CD4-positive, alpha-beta memory T cell (primary cell): ENCODE measurements at regions not wholly inside any gene's neighbourhood (a gene's known extent, or its start where the extent isn't known, plus 50 kb on each side); places are given as distances from the start of the nearest gene placed in this dataset.
A peak's percentile ranks its signal among the peaks of the same experiment; 100 is the strongest.

Experiments
- CTCF ChIA-PET: fragments of 350-600 bp; sonication (Branson Sonifier 250); formaldehyde crosslinking; loops from one replicate; lab custom pipeline; 2021; ENCODE audit warnings: inconsistent platforms; ENCODE audit not compliant: partially characterized antibody; lab: Charles Lee
- POLR2A ChIA-PET: fragments of 350-600 bp; sonication (Branson Sonifier 250); formaldehyde crosslinking; loops from one replicate; lab custom pipeline; 2021; ENCODE audit not compliant: partially characterized antibody; lab: Charles Lee
- DNase-seq, 5 donors: peaks; one replicate each; pipeline versions ENCODE4 v3.0.0 to v3.0.0-alpha.2; 2020 to 2022; ENCODE audit warnings: mixed read lengths in 1 of 5
- H3K27ac ChIP-seq: one replicate; pipeline ENCODE4 v1.7.0; 2013; ENCODE audit warnings: low read depth, low read length
- H3K27me3 ChIP-seq: 2 replicates; pipeline ENCODE4 v1.7.0; 2013; ENCODE audit warnings: mild to moderate bottlenecking, low read length, moderate library complexity; ENCODE audit not compliant: insufficient read depth
- H3K36me3 ChIP-seq: 2 replicates; pipeline ENCODE4 v1.7.0; 2013; ENCODE audit warnings: mild to moderate bottlenecking, low read length, moderate library complexity; ENCODE audit not compliant: insufficient read depth
- H3K4me1 ChIP-seq: 2 replicates; pipeline ENCODE4 v1.7.0; 2013; ENCODE audit warnings: mild to moderate bottlenecking, low read length, moderate library complexity; ENCODE audit not compliant: insufficient read depth
- H3K4me3 ChIP-seq, 2 donors: one replicate each; pipeline ENCODE4 v1.7.0; 2013; ENCODE audit warnings: low read length in 2 of 2, mild to moderate bottlenecking in 1 of 2
- H3K9me3 ChIP-seq, 2 donors: one replicate each; pipeline ENCODE4 v1.7.0; 2013; ENCODE audit warnings: low read length in 2 of 2, control low read depth in 1 of 2; ENCODE audit not compliant: control insufficient read depth in 1 of 2
- H3K27ac Mint-ChIP-seq, 7 donors: one replicate each; pipeline ENCODE4 v1.8.0; 2020 to 2021; ENCODE audit warnings: mixed read lengths in 7 of 7, mild to moderate bottlenecking in 6 of 7, inconsistent platforms in 3 of 7, moderate library complexity in 3 of 7
- H3K27me3 Mint-ChIP-seq, 2 donors: one replicate each; pipeline ENCODE4 v1.8.0; 2020 to 2021; ENCODE audit warnings: mixed read lengths in 2 of 2
- H3K36me3 Mint-ChIP-seq, 2 donors: one replicate each; pipeline ENCODE4 v1.8.0; 2020 to 2021; ENCODE audit warnings: mixed read lengths in 2 of 2, inconsistent platforms in 1 of 2, mild to moderate bottlenecking in 1 of 2
- H3K4me1 Mint-ChIP-seq, 4 donors: one replicate each; pipeline ENCODE4 v1.8.0; 2020 to 2021; ENCODE audit warnings: mixed read lengths in 4 of 4, mild to moderate bottlenecking in 1 of 4
- H3K4me3 Mint-ChIP-seq, 8 donors: one replicate each; pipeline ENCODE4 v1.8.0; 2020 to 2021; ENCODE audit warnings: mixed read lengths in 8 of 8, mild to moderate bottlenecking in 7 of 8, moderate library complexity in 6 of 8, inconsistent platforms in 3 of 8
- H3K9me3 Mint-ChIP-seq, 8 donors: one replicate each; pipeline ENCODE4 v1.8.0; 2020 to 2021; ENCODE audit warnings: mixed read lengths in 8 of 8, mild to moderate bottlenecking in 5 of 8, inconsistent platforms in 3 of 8, moderate library complexity in 1 of 8
- intact Hi-C: fragments of 100-400 bp; cut with micrococcal nuclease; formaldehyde crosslinking; loops from one replicate; pipeline ENCODE4 v1.15.1; 2023

DNA sequence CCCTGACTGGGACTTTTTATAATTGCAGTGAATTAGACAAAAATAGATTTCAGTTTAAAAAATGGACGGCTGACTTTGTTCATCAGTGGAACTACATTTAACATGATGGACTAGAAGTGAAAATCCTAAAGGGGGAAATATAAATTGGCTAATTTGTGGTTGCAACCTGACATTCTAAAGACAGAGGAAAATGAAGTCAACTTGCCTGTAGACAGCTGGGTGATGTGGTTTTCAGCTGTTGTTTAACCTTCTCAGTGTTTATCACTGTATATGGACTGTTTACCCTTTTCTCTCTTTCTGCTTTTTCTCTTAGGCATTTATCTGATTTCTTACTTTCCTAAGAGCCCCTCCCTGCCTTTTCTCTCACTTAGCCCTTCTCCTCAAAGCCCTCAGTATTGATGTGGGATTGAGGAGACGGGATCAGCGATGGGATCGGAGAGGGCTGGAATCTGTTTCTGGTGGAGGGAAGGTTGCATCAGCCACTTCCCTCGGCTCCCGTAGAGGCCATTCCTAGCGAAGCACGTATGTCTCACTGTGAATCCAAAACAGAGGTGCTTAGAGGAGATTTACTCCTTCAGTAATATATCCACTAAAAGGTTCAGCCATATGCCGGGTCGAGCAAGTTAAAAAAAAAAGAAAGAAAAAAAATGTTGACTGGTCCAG is 109.0 kb upstream of the KLF6 start:
- H3K4me1 Mint-ChIP-seq, result peaks cover 28 to 68% (median 51%) of the 10 kb centered on the region in 4 donors
- intact Hi-C loops, result loop anchor here (2.0 to 5.0 kb wide), 3 partner anchors 19 to 111 kb away; no protein-coding TSS in a partner anchor
- ChIA-PET CTCF (interaction anchor here (0.7 to 2.2 kb wide), 3 partner anchors 9 to 112 kb away, joined by 3 to 6 read pairs (median 3); no protein-coding TSS in a partner anchor), POLR2A (interaction anchor here (1.0 to 11.9 kb wide), 11 partner anchors 12 to 111 kb away, joined by 3 to 289 read pairs (median 13); partner anchors contain the start of gene KLF6)
- Histone ChIP-seq H3K9me3 (no peaks in the 10 kb centered on the region), H3K4me1 (peaks cover 47% of the 10 kb centered on the region), H3K36me3 (no peaks in the 10 kb centered on the region), H3K4me3 (no peak overlapping the region), H3K27me3 (no peaks in the 10 kb centered on the region), H3K27ac (peak overlapping the region; percentile 89)
- H3K4me3 Mint-ChIP-seq, result peak overlapping the region in 4 of 8 donors; percentile 12 to 67 (median 46)
- no peak for DNase-seq
- H3K36me3 Mint-ChIP-seq, result no peaks in the 10 kb centered on the region
- no peaks in the 10 kb centered on the region for H3K27me3 Mint-ChIP-seq
- peaks cover 0 to 2% (median 0%) of the 10 kb centered on the region in 8 donors for H3K9me3 Mint-ChIP-seq
- H3K27ac Mint-ChIP-seq, result peak overlapping the region; percentile 69 to 96 (median 94)

DNA sequence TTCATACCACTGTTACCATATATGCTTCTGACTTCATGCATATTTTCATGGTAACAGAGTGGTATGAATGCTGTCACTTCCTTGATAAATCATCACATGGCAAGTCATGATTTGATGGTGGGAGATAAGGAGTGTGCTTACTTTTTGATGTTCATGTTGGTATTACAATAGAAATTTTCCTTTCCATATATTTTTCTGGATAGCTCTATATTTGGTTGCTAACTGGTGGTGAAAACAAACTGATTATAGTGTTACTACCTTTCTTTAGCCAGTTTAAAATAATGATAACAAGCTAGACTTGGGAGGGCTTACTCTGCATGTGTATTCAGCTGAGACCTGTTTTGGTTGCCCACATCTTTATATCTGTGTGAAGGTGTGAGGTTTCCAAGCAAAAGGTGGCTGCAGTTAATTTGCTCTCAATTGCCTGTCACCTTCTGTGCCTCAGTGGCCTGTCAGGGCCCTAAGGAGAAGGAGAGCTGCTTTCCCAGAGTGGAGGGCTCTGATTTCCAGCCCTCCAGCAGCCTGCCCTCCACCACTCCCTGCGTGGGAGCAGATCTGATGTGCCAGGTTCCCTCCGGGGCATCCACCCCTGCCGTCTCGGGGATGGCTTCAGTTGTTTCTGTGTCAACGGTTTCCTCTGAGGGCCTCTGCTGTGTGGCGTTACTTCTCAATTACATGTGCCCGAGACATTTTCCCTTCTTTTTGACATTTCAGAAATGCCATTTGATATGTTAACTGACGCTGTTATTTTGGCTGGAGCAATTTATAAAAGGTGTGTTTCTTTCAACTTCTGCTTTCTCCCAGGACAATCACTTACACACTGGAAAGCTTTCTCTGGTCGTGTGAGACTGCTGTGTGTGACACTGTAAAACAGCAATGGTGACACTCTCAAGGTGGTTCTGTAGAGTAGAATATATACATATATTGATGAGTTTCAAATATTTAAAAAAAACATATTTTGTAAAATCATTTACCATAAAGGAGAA is 107.7 kb upstream of the KLF6 start:
- Histone ChIP-seq H3K27ac (peak overlapping the region; percentile 89), H3K27me3 (no peaks in the 10 kb centered on the region), H3K4me1 (peaks cover 57% of the 10 kb centered on the region), H3K9me3 (no peaks in the 10 kb centered on the region), H3K36me3 (no peaks in the 10 kb centered on the region), H3K4me3 (no peak overlapping the region)
- H3K27ac Mint-ChIP-seq, result peak overlapping the region; percentile 85 to 98 (median 94)
- H3K4me3 Mint-ChIP-seq, result peak overlapping the region; percentile 24 to 63 (median 50)
- ChIA-PET POLR2A (interaction anchor here (0.9 to 11.9 kb wide), 29 partner anchors 10 to 188 kb away, joined by 3 to 289 read pairs (median 4); partner anchors contain the start of gene KLF6), CTCF (interaction anchor here (0.7 to 2.2 kb wide), 7 partner anchors 9 to 111 kb away, joined by 3 to 6 read pairs (median 3); no protein-coding TSS in a partner anchor)
- peaks cover 32 to 76% (median 54%) of the 10 kb centered on the region in 4 donors for H3K4me1 Mint-ChIP-seq
- H3K9me3 Mint-ChIP-seq, result peaks cover 0 to 2% (median 0%) of the 10 kb centered on the region in 8 donors
- H3K36me3 Mint-ChIP-seq, result no peaks in the 10 kb centered on the region
- peak; percentile 67 to 80 (median 73) for DNase-seq
- no peaks in the 10 kb centered on the region for H3K27me3 Mint-ChIP-seq
- intact Hi-C loops, result loop anchor here (1.0 to 5.0 kb wide), 4 partner anchors 18 to 110 kb away; no protein-coding TSS in a partner anchor

DNA sequence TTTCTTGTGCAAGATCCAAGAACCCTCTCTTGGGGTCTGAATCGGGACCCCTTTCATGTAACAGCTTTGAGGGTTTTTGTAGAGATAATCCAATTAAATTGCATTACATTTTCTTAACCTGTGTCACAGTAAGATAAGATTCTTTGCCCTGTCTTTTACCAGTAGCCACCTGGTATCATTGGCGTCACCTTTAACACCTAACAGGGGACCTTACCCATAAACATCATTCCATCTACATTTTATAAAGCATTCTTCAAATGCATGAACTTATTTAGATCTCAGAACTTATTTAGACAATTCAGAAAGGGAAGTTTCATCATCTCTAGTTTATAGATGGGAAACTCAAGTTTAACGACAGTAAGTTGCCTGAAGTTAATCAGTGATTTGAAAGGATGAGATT is 106.4 kb upstream of the KLF6 start:
- H3K27ac ChIP-seq, result peak overlapping the region; percentile 89
- intact Hi-C loops, result loop anchor here (5.0 kb wide), 1 partner anchor 56 kb away; no protein-coding TSS in a partner anchor
- CTCF ChIA-PET, result interaction anchor here (1.0 kb wide), 1 partner anchor 393 kb away, joined by 4 read pairs; no protein-coding TSS in a partner anchor
- no peaks in the 10 kb centered on the region for H3K9me3 ChIP-seq
- Mint-ChIP-seq H3K4me3 (no peak overlapping the region), H3K36me3 (no peaks in the 10 kb centered on the region), H3K4me1 (peaks cover 38 to 84% (median 64%) of the 10 kb centered on the region in 4 donors), H3K9me3 (peaks cover 0 to 2% (median 0%) of the 10 kb centered on the region in 8 donors), H3K27ac (peak overlapping the region; percentile 85 to 98 (median 94)), H3K27me3 (no peaks in the 10 kb centered on the region)
- peaks cover 70% of the 10 kb centered on the region for H3K4me1 ChIP-seq
- H3K4me3 ChIP-seq, result no peak overlapping the region
- H3K27me3 ChIP-seq, result no peaks in the 10 kb centered on the region
- no peak for DNase-seq
- H3K36me3 ChIP-seq, result no peaks in the 10 kb centered on the region
- POLR2A ChIA-PET, result interaction anchor here (1.1 to 11.9 kb wide), 6 partner anchors 18 to 108 kb away, joined by 3 to 289 read pairs (median 21); partner anchors contain the start of gene KLF6

DNA sequence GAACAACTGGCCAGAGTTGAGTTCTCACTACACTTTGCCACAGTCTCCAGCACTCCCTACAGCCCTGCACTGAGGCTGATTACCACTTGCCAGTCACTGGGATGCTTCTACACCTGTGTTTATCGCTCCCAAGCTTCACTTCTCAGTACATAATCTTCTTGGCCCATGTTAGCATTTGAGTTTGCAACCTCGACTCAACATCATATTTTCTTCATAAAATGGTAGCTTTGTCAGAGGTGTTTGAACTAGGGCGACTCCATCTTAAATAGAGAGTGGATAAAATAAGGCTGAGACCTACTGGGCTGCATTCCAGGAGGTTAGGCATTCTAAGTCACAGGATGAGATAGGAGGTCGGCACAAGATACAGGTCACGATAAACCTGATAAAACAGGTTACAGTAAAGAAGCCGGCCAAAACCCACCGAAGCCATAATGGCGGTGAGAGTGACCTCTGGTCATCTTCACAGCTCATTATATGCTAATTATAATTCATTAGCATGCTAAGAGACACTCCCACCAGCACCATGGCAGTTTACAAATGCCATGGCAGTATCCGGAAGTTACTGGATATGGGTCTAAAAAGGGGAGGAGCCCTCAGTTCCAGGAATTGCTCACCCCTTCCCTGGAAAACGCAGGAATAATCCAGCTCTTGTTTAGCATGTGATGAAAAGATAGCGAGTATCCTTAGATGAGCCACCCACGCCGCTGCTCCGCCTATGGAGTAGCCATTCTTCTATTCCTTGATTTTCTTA is 105.8 kb upstream of the KLF6 start:
- Mint-ChIP-seq H3K27me3 (no peaks in the 10 kb centered on the region), H3K4me1 (peaks cover 38 to 85% (median 65%) of the 10 kb centered on the region in 4 donors), H3K27ac (peak overlapping the region; percentile 61 to 96 (median 94)), H3K9me3 (peaks cover 0 to under 1% (median 0%) of the 10 kb centered on the region in 8 donors), H3K4me3 (no peak overlapping the region), H3K36me3 (no peaks in the 10 kb centered on the region)
- intact Hi-C loops, result loop anchor here (5.0 kb wide), 1 partner anchor 57 kb away; no protein-coding TSS in a partner anchor
- Histone ChIP-seq H3K36me3 (no peaks in the 10 kb centered on the region), H3K9me3 (no peaks in the 10 kb centered on the region), H3K4me1 (peaks cover 71% of the 10 kb centered on the region), H3K27me3 (no peaks in the 10 kb centered on the region), H3K4me3 (no peak overlapping the region), H3K27ac (no peak overlapping the region)
- no peak for DNase-seq
- CTCF ChIA-PET, result interaction anchor here (1.0 to 1.8 kb wide), 2 partner anchors 13 to 394 kb away, joined by 4 to 8 read pairs; no protein-coding TSS in a partner anchor
- POLR2A ChIA-PET, result interaction anchor here (2.0 to 11.9 kb wide), 3 partner anchors 17 to 108 kb away, joined by 4 to 289 read pairs (median 158); partner anchors contain the start of gene KLF6

DNA sequence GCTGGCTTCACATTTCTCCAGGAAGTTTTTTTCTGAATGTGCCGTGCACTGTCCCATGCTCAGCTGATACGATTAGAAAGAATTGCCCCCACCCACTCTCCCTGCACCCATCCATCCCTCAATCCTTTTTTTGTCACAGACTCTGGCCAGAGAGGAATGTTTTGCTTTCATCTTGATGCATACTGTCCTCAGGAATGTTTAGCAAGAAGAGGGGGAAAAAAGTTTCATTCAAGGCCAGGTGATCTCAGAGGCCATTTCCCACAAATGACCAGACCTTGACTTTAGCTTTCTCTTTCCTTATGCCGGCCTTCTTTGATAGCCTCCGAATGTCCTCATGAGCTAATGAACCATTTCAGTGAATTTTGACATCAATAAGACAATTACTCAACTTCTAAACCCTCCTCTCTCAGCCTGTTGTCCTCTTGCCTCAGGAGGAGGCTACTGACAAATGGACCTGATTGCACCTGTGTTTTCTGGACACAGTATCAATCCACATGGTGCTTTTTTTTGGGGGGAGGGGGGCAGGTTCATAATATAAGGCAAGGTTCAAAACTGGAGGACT is 105.0 kb upstream of the KLF6 start:
- no peaks in the 10 kb centered on the region for H3K9me3 ChIP-seq
- no peaks in the 10 kb centered on the region for H3K9me3 Mint-ChIP-seq
- H3K4me1 Mint-ChIP-seq, result peaks cover 35 to 80% (median 61%) of the 10 kb centered on the region in 4 donors
- no peak overlapping the region for H3K4me3 ChIP-seq
- no peaks in the 10 kb centered on the region for H3K27me3 Mint-ChIP-seq
- ChIA-PET CTCF (interaction anchor here (1.0 to 1.8 kb wide), 3 partner anchors 13 to 132 kb away, joined by 3 to 8 read pairs (median 3); no protein-coding TSS in a partner anchor), POLR2A (interaction anchor here (1.0 to 11.9 kb wide), 7 partner anchors 9 to 107 kb away, joined by 4 to 289 read pairs (median 7); partner anchors contain the start of gene KLF6)
- no peak overlapping the region for H3K4me3 Mint-ChIP-seq
- peaks cover 71% of the 10 kb centered on the region for H3K4me1 ChIP-seq
- H3K27ac ChIP-seq, result no peak overlapping the region
- H3K27me3 ChIP-seq, result no peaks in the 10 kb centered on the region
- H3K36me3 Mint-ChIP-seq, result no peaks in the 10 kb centered on the region
- no peaks in the 10 kb centered on the region for H3K36me3 ChIP-seq
- peak overlapping the region; percentile 10 to 96 (median 83) for H3K27ac Mint-ChIP-seq
- intact Hi-C loops, result loop anchor here (2.0 to 5.0 kb wide), 2 partner anchors 13 to 57 kb away; no protein-coding TSS in a partner anchor
- DNase-seq, result no peak
